GM12878 (cell line): ENCODE measurements at regions not wholly inside any gene's neighbourhood (a gene's known extent, or its start where the extent isn't known, plus 50 kb on each side); places are given as distances from the start of the nearest gene placed in this dataset.

Source experiments
- ATF3 ChIP-seq: IDR thresholded peaks from 2 replicates; pipeline ENCODE4 v1.6.1; 2011; ENCODE audit warnings: low read depth, mild to moderate bottlenecking, low read length, moderate library complexity, borderline replicate concordance; ENCODE audit errors: extremely low read depth
- CTCF ChIP-seq, 3 experiments: IDR thresholded peaks in 2 of 3; conservative IDR thresholded peaks in 1 of 3; 2 replicates each; pipeline ENCODE4 v1.5.1; 2011; ENCODE audit warnings: low read depth in 3 of 3, low read length in 3 of 3, mild to moderate bottlenecking in 3 of 3, control low read depth in 2 of 3, moderate library complexity in 2 of 3, inconsistent platforms in 1 of 3, mixed read lengths in 1 of 3; ENCODE audit not compliant: control insufficient read depth in 2 of 3, insufficient read depth in 1 of 3; ENCODE audit errors: extremely low read depth in 1 of 3
- E4F1 ChIP-seq: fragments of 450-650 bp; IDR thresholded peaks from 2 replicates; pipeline ENCODE4 v1.6.1; 2018; ENCODE audit warnings: borderline replicate concordance, mild to moderate bottlenecking; ENCODE audit not compliant: partially characterized antibody
- EED ChIP-seq: sonication (generic); IDR thresholded peaks from 2 replicates; pipeline ENCODE4 v1.6.1; 2016; ENCODE audit warnings: antibody characterized with exemption, low read depth
- HDAC2 ChIP-seq: fragments of 200-600 bp; sonication (generic); IDR thresholded peaks from 2 replicates; pipeline ENCODE4 v1.6.1; 2017
- HDAC6 ChIP-seq: fragments of 200-600 bp; sonication (generic); IDR thresholded peaks from one replicate; pipeline ENCODE4 v1.8.0; 2017; ENCODE audit warnings: antibody characterized with exemption; ENCODE audit not compliant: unreplicated experiment
- KDM1A ChIP-seq: fragments of 200-600 bp; sonication (generic); IDR thresholded peaks from 2 replicates; pipeline ENCODE4 v1.6.1; 2016; ENCODE audit warnings: borderline replicate concordance
- MAX ChIP-seq: IDR thresholded peaks from 2 replicates; pipeline ENCODE4 v1.6.1; 2012; ENCODE audit warnings: low read depth, low read length, improper control_type of control experiment
- MYC ChIP-seq: IDR thresholded peaks from 2 replicates; pipeline ENCODE4 v1.6.1; 2011; ENCODE audit warnings: mild to moderate bottlenecking, low read length, moderate library complexity, inconsistent platforms; ENCODE audit not compliant: insufficient read depth, insufficient replicate concordance, insufficient read length, severe bottlenecking
- NR2C2 ChIP-seq: IDR thresholded peaks from 2 replicates; pipeline ENCODE4 v1.6.1; 2011; ENCODE audit warnings: borderline replicate concordance, low read depth; ENCODE audit not compliant: control insufficient read depth, insufficient read length
- POLR2A ChIP-seq: IDR thresholded peaks from 2 replicates; pipeline ENCODE4 v1.6.1; 2011; ENCODE audit warnings: low read depth, mild to moderate bottlenecking, low read length
- TAF1 ChIP-seq: IDR thresholded peaks from 2 replicates; pipeline ENCODE4 v1.6.1; 2011; ENCODE audit warnings: mild to moderate bottlenecking, low read depth, low read length, borderline replicate concordance
- USF2 ChIP-seq: IDR thresholded peaks from 2 replicates; pipeline ENCODE4 v1.6.1; 2011; ENCODE audit warnings: low read depth, low read length, improper control_type of control experiment, borderline replicate concordance

- no peak for TF ChIP-seq NR2C2
- TF ChIP-seq ATF3, result no peak
- no peak for TF ChIP-seq HDAC2
- no peak for TF ChIP-seq CTCF (IDR thresholded peaks at IDR 0.05 in 2 of 3, conservative IDR thresholded peaks at IDR 0.05 in 1 of 3; ENCODE audit: control insufficient read depth in 2 of 3, extremely low read depth in 1 of 3, insufficient read depth in 1 of 3, low read depth in 3 of 3, low read length in 3 of 3)
- no peak for TF ChIP-seq TAF1
- no peak for TF ChIP-seq USF2
- no peak for TF ChIP-seq KDM1A
- no peak for TF ChIP-seq MYC
- no peak for TF ChIP-seq E4F1
- TF ChIP-seq EED, result no peak
- TF ChIP-seq POLR2A, result no peak
- no peak for TF ChIP-seq MAX
- no peak for TF ChIP-seq HDAC6
Observed at GRCh38 chr9:120151149-120151548, 428.8 kb downstream of the CDK5RAP2 start.
